ENCODE measurements at regions not wholly inside any gene's neighbourhood (a gene's known extent, or its start where the extent isn't known, plus 50 kb on each side); places are given as distances from the start of the nearest gene placed in this dataset.

- TF ChIP-seq ZBTB40 (IDR thresholded peaks at IDR 0.05): no peak
- no peak for TF ChIP-seq ZBTB40 (CRISPR knock-in tag; IDR thresholded peaks at IDR 0.05)
- TF ChIP-seq SMC3 (conservative IDR thresholded peaks at IDR 0.05; ENCODE audit: insufficient read depth, low read depth, low read length): no peak
- no peak for TF ChIP-seq PPARD (CRISPR knock-in tag; IDR thresholded peaks at IDR 0.05)
- TF ChIP-seq L3MBTL2 (IDR thresholded peaks at IDR 0.05): no peak
These were observed 100.3 kb downstream of the HS3ST1 start (continued) for GRCh38 chr4:11328401-11328800.
